ENCODE measurements at regions not wholly inside any gene's neighbourhood (a gene's known extent, or its start where the extent isn't known, plus 50 kb on each side); places are given as distances from the start of the nearest gene placed in this dataset.

DNA sequence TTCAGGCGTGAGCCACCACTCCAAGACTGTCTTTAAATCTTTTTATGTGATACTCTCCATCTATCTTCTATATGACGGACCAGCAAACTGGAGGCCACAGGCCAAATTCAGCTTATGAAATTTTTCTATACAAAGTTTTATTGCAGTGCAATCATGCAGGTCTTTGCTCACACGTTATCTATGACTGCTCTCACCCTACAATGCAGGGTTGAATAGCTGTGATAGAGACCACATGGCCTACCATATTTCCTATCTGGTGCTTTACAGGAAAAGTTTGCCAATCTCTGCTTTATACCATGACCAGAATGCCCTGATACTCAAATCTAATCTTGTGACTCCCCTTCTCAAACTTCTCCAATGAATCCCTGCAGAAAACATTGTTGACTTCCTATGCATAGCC lies 89.5 kb upstream of the ACBD5 start:
- no peak for TF ChIP-seq FOXP2 (optimal IDR thresholded peaks at IDR 0.05; ENCODE audit: borderline replicate concordance, extremely low read depth, extremely low read length, insufficient read depth)
- no peak for TF ChIP-seq POLR2AphosphoS5 (IDR thresholded peaks at IDR 0.05; ENCODE audit: low read depth, low read length)
- no peak for TF ChIP-seq SIN3A (IDR thresholded peaks at IDR 0.05; ENCODE audit: borderline replicate concordance, insufficient read depth, low read length)
- no peak for TF ChIP-seq TAF1 (IDR thresholded peaks at IDR 0.05; ENCODE audit: borderline replicate concordance, insufficient read depth, low read length)
- TF ChIP-seq, protein P1, sequence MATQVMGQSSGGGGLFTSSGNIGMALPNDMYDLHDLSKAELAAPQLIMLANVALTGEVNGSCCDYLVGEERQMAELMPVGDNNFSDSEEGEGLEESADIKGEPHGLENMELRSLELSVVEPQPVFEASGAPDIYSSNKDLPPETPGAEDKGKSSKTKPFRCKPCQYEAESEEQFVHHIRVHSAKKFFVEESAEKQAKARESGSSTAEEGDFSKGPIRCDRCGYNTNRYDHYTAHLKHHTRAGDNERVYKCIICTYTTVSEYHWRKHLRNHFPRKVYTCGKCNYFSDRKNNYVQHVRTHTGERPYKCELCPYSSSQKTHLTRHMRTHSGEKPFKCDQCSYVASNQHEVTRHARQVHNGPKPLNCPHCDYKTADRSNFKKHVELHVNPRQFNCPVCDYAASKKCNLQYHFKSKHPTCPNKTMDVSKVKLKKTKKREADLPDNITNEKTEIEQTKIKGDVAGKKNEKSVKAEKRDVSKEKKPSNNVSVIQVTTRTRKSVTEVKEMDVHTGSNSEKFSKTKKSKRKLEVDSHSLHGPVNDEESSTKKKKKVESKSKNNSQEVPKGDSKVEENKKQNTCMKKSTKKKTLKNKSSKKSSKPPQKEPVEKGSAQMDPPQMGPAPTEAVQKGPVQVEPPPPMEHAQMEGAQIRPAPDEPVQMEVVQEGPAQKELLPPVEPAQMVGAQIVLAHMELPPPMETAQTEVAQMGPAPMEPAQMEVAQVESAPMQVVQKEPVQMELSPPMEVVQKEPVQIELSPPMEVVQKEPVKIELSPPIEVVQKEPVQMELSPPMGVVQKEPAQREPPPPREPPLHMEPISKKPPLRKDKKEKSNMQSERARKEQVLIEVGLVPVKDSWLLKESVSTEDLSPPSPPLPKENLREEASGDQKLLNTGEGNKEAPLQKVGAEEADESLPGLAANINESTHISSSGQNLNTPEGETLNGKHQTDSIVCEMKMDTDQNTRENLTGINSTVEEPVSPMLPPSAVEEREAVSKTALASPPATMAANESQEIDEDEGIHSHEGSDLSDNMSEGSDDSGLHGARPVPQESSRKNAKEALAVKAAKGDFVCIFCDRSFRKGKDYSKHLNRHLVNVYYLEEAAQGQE (IDR thresholded peaks at IDR 0.05; ENCODE audit: insufficient read depth in 1 of 2, low read depth in 2 of 2, low read length in 2 of 2): no peak

DNA sequence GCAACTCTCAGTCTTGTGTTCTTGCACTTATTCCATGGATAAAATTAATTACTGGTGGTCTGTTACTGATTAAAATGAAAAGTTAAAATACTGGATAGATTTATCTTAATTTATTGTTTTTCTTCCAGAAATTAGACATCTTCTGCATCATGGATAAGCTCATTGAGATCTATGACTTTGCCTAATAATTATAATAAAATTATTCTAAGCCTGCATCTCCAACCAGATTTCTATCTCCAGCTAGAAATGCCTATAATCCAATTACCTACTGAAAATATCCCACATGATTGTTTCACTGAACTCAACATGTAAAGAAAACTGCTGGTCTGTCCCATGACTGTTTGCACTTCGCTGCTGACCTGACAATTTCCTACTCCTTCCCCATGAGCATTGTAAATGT lies 88.3 kb upstream of the ACBD5 start:
- no peak for TF ChIP-seq FOXP2 (optimal IDR thresholded peaks at IDR 0.05; ENCODE audit: borderline replicate concordance, extremely low read depth, extremely low read length, insufficient read depth)
- TF ChIP-seq, protein P1 (IDR thresholded peaks at IDR 0.05; ENCODE audit: insufficient read depth in 1 of 2, low read depth in 2 of 2, low read length in 2 of 2): no peak
- TF ChIP-seq POLR2AphosphoS5 (IDR thresholded peaks at IDR 0.05; ENCODE audit: low read depth, low read length): no peak
- TF ChIP-seq TAF1 (IDR thresholded peaks at IDR 0.05; ENCODE audit: borderline replicate concordance, insufficient read depth, low read length): no peak
- TF ChIP-seq SIN3A (IDR thresholded peaks at IDR 0.05; ENCODE audit: borderline replicate concordance, insufficient read depth, low read length): no peak

DNA sequence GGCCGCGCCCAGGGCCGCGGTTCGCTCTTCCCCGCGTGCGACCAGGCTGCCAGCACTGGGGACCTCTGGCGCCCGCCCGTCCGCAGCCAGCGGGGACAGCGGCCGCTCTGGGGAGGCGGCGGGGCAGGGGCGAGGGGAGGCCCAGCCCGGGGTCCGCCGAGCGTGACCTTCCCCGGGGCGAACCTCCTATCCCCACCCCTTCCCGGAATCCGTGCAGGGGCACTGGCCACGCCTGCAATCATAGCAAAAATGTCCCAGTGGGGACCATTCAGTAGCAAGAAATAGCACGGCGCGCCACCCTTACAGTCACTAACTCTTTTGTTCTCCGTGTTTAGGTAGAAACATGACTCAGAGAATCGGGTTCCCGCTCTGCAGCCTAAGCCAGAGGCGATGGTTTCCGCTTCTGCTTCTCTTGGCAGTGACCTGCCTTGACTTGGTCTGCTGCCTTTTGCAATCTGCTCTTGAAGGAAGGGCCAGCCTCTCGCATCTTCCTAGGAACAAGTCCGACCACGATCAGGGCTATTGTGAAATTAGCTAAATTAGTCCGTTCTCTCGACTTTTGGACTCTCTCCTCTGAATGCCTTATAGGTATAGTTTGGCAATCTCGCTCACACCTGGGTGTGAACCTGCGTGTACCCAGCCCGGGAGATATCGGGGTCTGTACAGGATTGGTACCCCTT lies 79.3 kb upstream of the ACBD5 start:
- TF ChIP-seq, protein P1 (IDR thresholded peaks at IDR 0.05; ENCODE audit: insufficient read depth in 1 of 2, low read depth in 2 of 2, low read length in 2 of 2): no peak
- TF ChIP-seq POLR2AphosphoS5 (IDR thresholded peaks at IDR 0.05; ENCODE audit: low read depth, low read length): no peak
- no peak for TF ChIP-seq TAF1 (IDR thresholded peaks at IDR 0.05; ENCODE audit: borderline replicate concordance, insufficient read depth, low read length)
- no peak for TF ChIP-seq FOXP2 (optimal IDR thresholded peaks at IDR 0.05; ENCODE audit: borderline replicate concordance, extremely low read depth, extremely low read length, insufficient read depth)
- TF ChIP-seq SIN3A (IDR thresholded peaks at IDR 0.05; ENCODE audit: borderline replicate concordance, insufficient read depth, low read length): no peak

DNA sequence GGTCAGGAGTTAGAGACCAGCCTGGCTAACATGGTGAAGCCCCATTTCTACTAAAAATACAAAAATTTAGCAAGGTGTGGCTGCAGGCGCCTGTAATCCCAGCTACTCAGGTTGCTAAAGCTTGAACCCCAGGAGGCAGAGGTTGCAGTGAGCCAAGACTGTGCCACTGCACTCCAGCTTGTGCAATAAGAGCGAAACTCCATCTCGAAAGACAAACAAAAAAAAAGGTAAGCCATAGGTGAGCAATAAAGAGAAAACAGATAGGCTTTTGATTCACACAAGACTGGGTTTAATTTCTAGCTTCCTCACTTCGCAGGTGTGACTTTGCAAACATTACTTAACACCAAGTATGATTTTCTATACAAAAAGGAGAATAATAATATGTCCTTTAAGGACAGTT lies 72.3 kb upstream of the ACBD5 start:
- TF ChIP-seq FOXP2 (optimal IDR thresholded peaks at IDR 0.05; ENCODE audit: borderline replicate concordance, extremely low read depth, extremely low read length, insufficient read depth) (no peak), POLR2AphosphoS5 (IDR thresholded peaks at IDR 0.05; ENCODE audit: low read depth, low read length) (no peak), SIN3A (IDR thresholded peaks at IDR 0.05; ENCODE audit: borderline replicate concordance, insufficient read depth, low read length) (no peak), TAF1 (IDR thresholded peaks at IDR 0.05; ENCODE audit: borderline replicate concordance, insufficient read depth, low read length) (no peak)
- TF ChIP-seq, protein P1 (IDR thresholded peaks at IDR 0.05; ENCODE audit: insufficient read depth in 1 of 2, low read depth in 2 of 2, low read length in 2 of 2): no peak
